HCT116 (cell line): ENCODE measurements at regions not wholly inside any gene's neighbourhood (a gene's known extent, or its start where the extent isn't known, plus 50 kb on each side); places are given as distances from the start of the nearest gene placed in this dataset.

Experiments used
- ATAC-seq: fragments of 200-7000 bp; cut with Tn5 transposase; 2 replicates; pipeline ENCODE4 v1.9.1; 2020; ENCODE audit warnings: mild to moderate bottlenecking, moderate library complexity
- BruUV-seq: library from RNA; stranded (reverse); fragments of 400-500 nt; replicated peaks from 2 replicates; lab custom pipeline; 2021; lab: Mats Ljungman, UMichigan
- CTCF ChIA-PET: fragments of 300-600 bp; sonication (Branson Sonifier 250); formaldehyde crosslinking; loops from one replicate; lab custom pipeline; 2021; ENCODE audit warnings: antibody characterized with exemption; lab: Charles Lee
- POLR2A ChIA-PET: fragments of 300-600, 350-600 bp; sonication (Branson Sonifier 250); formaldehyde crosslinking; loops from one replicate; lab custom pipeline; 2021; ENCODE audit warnings: antibody characterized with exemption; lab: Charles Lee
- RAD21 ChIA-PET, 2 experiments: fragments of 300-600 bp; sonication (Branson Sonifier 250); formaldehyde crosslinking; loops; one replicate each; lab custom pipeline; 2023; ENCODE audit warnings: low total read pairs in 2 of 2; ENCODE audit not compliant: uncharacterized antibody in 2 of 2, unreplicated experiment in 2 of 2, low non-redundant PET in 1 of 2; lab: Charles Lee
- DNase-seq: peaks from one replicate; pipeline ENCODE4 v3.0.0-alpha.2; 2010; ENCODE audit warnings: low read depth, low spot score
- H2AFZ ChIP-seq: fragments of 200-600 bp; shearing (Covaris generic), sonication (generic); 2 replicates; pipeline ENCODE4 v1.6.1; 2017; ENCODE audit warnings: low read depth, mixed run types, mixed read lengths, antibody characterized with exemption, low read length; ENCODE audit not compliant: poor library complexity, severe bottlenecking
- H3K27ac ChIP-seq: 2 replicates; pipeline ENCODE4 v1.5.1; 2012; ENCODE audit warnings: low read depth, low read length
- H3K27me3 ChIP-seq: fragments of 200-600 bp; sonication (generic); 2 replicates; pipeline ENCODE4 v1.6.1; 2016; ENCODE audit warnings: mixed run types, low read length, mixed read lengths; ENCODE audit not compliant: insufficient read depth
- H3K36me3 ChIP-seq, 2 experiments: fragments of 200-500 bp in 1 of 2; fragments of 200-600 bp in 1 of 2; sonication (Bioruptor generic) in 1 of 2; sonication (generic) in 1 of 2; 2 replicates each; pipeline versions ENCODE4 v1.5.1 to v1.6.1; 2014 to 2016; ENCODE audit warnings: low read length in 2 of 2, inconsistent platforms in 1 of 2, mixed read lengths in 1 of 2, mixed run types in 1 of 2; ENCODE audit not compliant: insufficient read depth in 2 of 2, control insufficient read depth in 1 of 2
- H3K4me1 ChIP-seq, 2 experiments: fragments of 200-600 bp in 1 of 2; sonication (generic) in 1 of 2; 2 replicates each; pipeline versions ENCODE4 v1.5.1 to v1.6.1; 2012 to 2017; ENCODE audit warnings: low read length in 2 of 2, inconsistent platforms in 1 of 2, mild to moderate bottlenecking in 1 of 2, mixed read lengths in 1 of 2, mixed run types in 1 of 2, moderate library complexity in 1 of 2; ENCODE audit not compliant: insufficient read depth in 2 of 2, control insufficient read depth in 1 of 2
- H3K4me2 ChIP-seq: fragments of 200-600 bp; sonication (generic); 2 replicates; pipeline ENCODE4 v1.6.1; 2017; ENCODE audit warnings: mixed run types, low read length, mixed read lengths
- H3K4me3 ChIP-seq, 2 experiments: fragments of 200-600 bp in 1 of 2; sonication (generic) in 1 of 2; replicated peaks in 1 of 2; 2 replicates each; pipeline ENCODE4 v1.5.1; 2011 to 2016; ENCODE audit warnings: low read length in 2 of 2, control low read depth in 1 of 2, low read depth in 1 of 2, mild to moderate bottlenecking in 1 of 2, mixed read lengths in 1 of 2, mixed run types in 1 of 2
- H3K79me2 ChIP-seq: fragments of 200-600 bp; sonication (generic); 2 replicates; pipeline ENCODE4 v1.6.1; 2017; ENCODE audit warnings: mild to moderate bottlenecking, mixed run types, low read length, moderate library complexity, mixed read lengths; ENCODE audit not compliant: insufficient read depth
- H3K9ac ChIP-seq: fragments of 200-600 bp; sonication (generic); 2 replicates; pipeline ENCODE4 v1.6.1; 2016; ENCODE audit warnings: low read length, mixed read lengths
- H3K9me2 ChIP-seq: fragments of 200-600 bp; sonication (generic), shearing (Covaris generic); 2 replicates; pipeline ENCODE4 v1.6.1; 2017; ENCODE audit warnings: mixed run types, mild to moderate bottlenecking, moderate library complexity; ENCODE audit not compliant: insufficient read depth
- H3K9me3 ChIP-seq, 2 experiments: fragments of 200-500 bp in 1 of 2; fragments of 200-600 bp in 1 of 2; sonication (Bioruptor generic) in 1 of 2; sonication (generic) in 1 of 2; 2 replicates each; pipeline ENCODE4 v1.6.1; 2014 to 2017; ENCODE audit warnings: low read length in 2 of 2, mixed read lengths in 2 of 2, inconsistent platforms in 1 of 2, low read depth in 1 of 2, mild to moderate bottlenecking in 1 of 2, mixed run types in 1 of 2, moderate library complexity in 1 of 2; ENCODE audit not compliant: control insufficient read depth in 1 of 2, insufficient read depth in 1 of 2
- H4K20me1 ChIP-seq: fragments of 200-600 bp; sonication (generic), shearing (Covaris generic); 2 replicates; pipeline ENCODE4 v1.6.1; 2017; ENCODE audit warnings: mixed run types, mild to moderate bottlenecking, moderate library complexity; ENCODE audit not compliant: insufficient read depth
- CBX3 ChIP-seq: IDR thresholded peaks from 2 replicates; pipeline ENCODE4 v1.6.1; 2012; ENCODE audit warnings: low read depth
- CEBPB ChIP-seq: IDR thresholded peaks from 2 replicates; pipeline ENCODE4 v1.6.1; 2012; ENCODE audit warnings: low read depth
- EGR1 ChIP-seq: IDR thresholded peaks from 2 replicates; pipeline ENCODE4 v1.6.1; 2012; ENCODE audit warnings: low read depth
- EZH2 ChIP-seq: fragments of 200-600 bp; sonication (generic); IDR thresholded peaks from 2 replicates; pipeline ENCODE4 v1.6.1; 2017; ENCODE audit warnings: antibody characterized with exemption, mixed run types
- EZH2phosphoT487 ChIP-seq: fragments of 200-600 bp; IDR thresholded peaks from 2 replicates; pipeline ENCODE4 v1.6.1; 2018; ENCODE audit warnings: antibody characterized with exemption, borderline replicate concordance
- FOSL1 ChIP-seq: IDR thresholded peaks from 2 replicates; pipeline ENCODE4 v1.6.1; 2012; ENCODE audit warnings: low read depth
- POLR2AphosphoS5 ChIP-seq: IDR thresholded peaks from 2 replicates; pipeline ENCODE4 v1.6.1; 2011; ENCODE audit warnings: mild to moderate bottlenecking, low read depth, low read length, moderate library complexity
- RAD21 ChIP-seq: IDR thresholded peaks from 2 replicates; pipeline ENCODE4 v1.6.1; 2012; ENCODE audit warnings: low read depth, mild to moderate bottlenecking
- SP1 ChIP-seq: IDR thresholded peaks from 2 replicates; pipeline ENCODE4 v1.6.1; 2012; ENCODE audit warnings: low read depth
- TCF7L2 ChIP-seq: IDR thresholded peaks from 2 replicates; pipeline ENCODE4 v1.7.0; 2011; ENCODE audit warnings: borderline replicate concordance, inconsistent platforms; ENCODE audit not compliant: insufficient read depth, insufficient read length; ENCODE audit errors: extremely low read depth
- YY1 ChIP-seq: IDR thresholded peaks from 2 replicates; pipeline ENCODE4 v1.6.1; 2011; ENCODE audit warnings: low read length, low read depth, moderate library complexity, mild to moderate bottlenecking; ENCODE audit not compliant: insufficient replicate concordance; ENCODE audit errors: extremely low read depth
- ZFX ChIP-seq: fragments of 450-650 bp; IDR thresholded peaks from 2 replicates; pipeline ENCODE4 v1.6.1; 2017
- ZNF274 ChIP-seq: fragments of 200-500 bp; sonication (Bioruptor generic); IDR thresholded peaks from 2 replicates; pipeline ENCODE4 v1.6.1; 2014; ENCODE audit warnings: mild to moderate bottlenecking, low read depth, low read length, inconsistent platforms
- intact Hi-C: fragments of 100-400 bp; cut with micrococcal nuclease; formaldehyde crosslinking; loops from 2 replicates; pipeline ENCODE4 v1.10.0; 2022
- TF ChIP-seq, protein P1 (sequence below), 3 experiments: fragments of 200-600 bp in 1 of 3; sonication (generic) in 1 of 3; IDR thresholded peaks in 2 of 3; conservative IDR thresholded peaks in 1 of 3; 2 replicates each; pipeline ENCODE4 v1.5.1; 2012 to 2017; ENCODE audit warnings: low read depth in 2 of 3, low read length in 2 of 3, antibody characterized with exemption in 1 of 3, borderline replicate concordance in 1 of 3, control low read depth in 1 of 3, mild to moderate bottlenecking in 1 of 3, mixed read lengths in 1 of 3, mixed run types in 1 of 3, moderate library complexity in 1 of 3; ENCODE audit not compliant: insufficient read depth in 1 of 3
- TF ChIP-seq, protein P2 (sequence below): IDR thresholded peaks from 2 replicates; pipeline ENCODE4 v1.6.1; 2012
- TF ChIP-seq, protein P3 (sequence below): IDR thresholded peaks from 2 replicates; pipeline ENCODE4 v1.6.1; 2012

DNA sequence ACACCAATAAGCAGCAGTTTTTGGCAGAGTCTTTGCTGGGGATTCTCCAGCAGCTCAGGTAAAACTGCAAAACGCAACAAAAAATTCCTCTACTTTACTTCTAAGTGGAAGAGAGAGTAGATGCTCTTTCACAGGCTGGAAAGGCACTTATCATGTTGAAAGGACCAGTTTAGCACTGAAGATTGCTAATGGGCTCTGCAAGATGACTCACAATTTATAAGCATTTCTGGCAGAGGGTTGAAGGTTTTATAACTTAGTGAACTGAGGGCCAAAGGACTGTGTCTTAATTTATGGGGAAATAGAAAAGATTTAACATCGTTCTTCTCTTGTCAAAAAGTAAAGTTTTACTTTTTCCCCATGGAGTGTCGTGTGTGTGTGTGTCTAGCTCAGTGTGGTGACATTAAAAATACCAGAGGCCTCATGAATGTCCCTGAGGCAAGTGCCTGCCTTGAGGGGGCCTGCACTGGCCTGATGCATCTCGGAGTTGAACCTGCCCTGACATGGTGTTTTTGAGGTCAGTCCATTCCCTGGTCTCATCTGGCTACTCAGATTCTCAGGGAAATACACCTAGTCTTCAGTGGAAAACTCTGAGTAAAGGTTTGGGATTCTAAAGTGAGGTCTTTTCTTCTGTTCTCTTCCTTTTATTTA is 1092.0 kb downstream of the NAALADL2 start:
- DNase-seq (no peak), ATAC-seq (no peak)
- ChIA-PET POLR2A (no interaction called here), RAD21 (no interaction called here), CTCF (interaction anchor here (1.2 to 1.3 kb wide), 2 partner anchors 479 to 529 kb away, joined by 3 to 4 read pairs; no protein-coding TSS in a partner anchor)
- Histone ChIP-seq H3K27ac (no peak overlapping the region), H4K20me1 (no peaks in the 10 kb centered on the region), H3K79me2 (no peaks in the 10 kb centered on the region), H3K4me2 (no peak overlapping the region), H3K36me3 (no peaks in the 10 kb centered on the region), H3K27me3 (no peaks in the 10 kb centered on the region), H3K9ac (no peak overlapping the region), H3K9me2 (no peaks in the 10 kb centered on the region), H2AFZ (no peak overlapping the region), H3K4me1 (no peaks in the 10 kb centered on the region), H3K4me3 (no peak overlapping the region), H3K9me3 (peaks cover 0 to 6% of the 10 kb centered on the region in 2 experiments; a peak in 1 of 4 replicates)
- TF ChIP-seq, protein P1, sequence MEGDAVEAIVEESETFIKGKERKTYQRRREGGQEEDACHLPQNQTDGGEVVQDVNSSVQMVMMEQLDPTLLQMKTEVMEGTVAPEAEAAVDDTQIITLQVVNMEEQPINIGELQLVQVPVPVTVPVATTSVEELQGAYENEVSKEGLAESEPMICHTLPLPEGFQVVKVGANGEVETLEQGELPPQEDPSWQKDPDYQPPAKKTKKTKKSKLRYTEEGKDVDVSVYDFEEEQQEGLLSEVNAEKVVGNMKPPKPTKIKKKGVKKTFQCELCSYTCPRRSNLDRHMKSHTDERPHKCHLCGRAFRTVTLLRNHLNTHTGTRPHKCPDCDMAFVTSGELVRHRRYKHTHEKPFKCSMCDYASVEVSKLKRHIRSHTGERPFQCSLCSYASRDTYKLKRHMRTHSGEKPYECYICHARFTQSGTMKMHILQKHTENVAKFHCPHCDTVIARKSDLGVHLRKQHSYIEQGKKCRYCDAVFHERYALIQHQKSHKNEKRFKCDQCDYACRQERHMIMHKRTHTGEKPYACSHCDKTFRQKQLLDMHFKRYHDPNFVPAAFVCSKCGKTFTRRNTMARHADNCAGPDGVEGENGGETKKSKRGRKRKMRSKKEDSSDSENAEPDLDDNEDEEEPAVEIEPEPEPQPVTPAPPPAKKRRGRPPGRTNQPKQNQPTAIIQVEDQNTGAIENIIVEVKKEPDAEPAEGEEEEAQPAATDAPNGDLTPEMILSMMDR (IDR thresholded peaks at IDR 0.05 in 2 of 3, conservative IDR thresholded peaks at IDR 0.05 in 1 of 3; ENCODE audit: borderline replicate concordance in 1 of 3, insufficient read depth in 1 of 3, low read depth in 2 of 3, low read length in 2 of 3): no peak
- TF ChIP-seq SP1 (no peak), ZNF274 (no peak)
- BruUV-seq: no TSS peak
- intact Hi-C loops: no loop called here

DNA sequence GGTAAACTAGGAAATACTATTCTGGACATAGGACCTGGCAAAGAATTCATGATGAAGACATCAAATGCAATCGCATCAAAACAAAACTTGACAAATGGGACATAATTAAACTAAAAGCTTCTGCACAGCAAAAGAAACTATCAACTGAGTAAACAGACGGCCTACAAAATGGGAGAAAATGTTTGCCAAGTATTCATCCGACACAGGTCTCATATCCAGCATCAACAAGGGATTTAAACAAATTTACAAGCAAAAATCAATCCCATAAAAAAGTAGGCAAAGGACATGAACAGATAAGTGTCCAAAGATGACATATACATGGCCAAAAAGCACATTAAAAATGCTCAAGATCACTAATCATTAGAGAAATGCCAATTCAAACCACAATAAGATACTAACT is 1088.9 kb downstream of the NAALADL2 start:
- Histone ChIP-seq H3K9me3 (peaks cover 0 to 6% of the 10 kb centered on the region in 2 experiments; a peak in 1 of 4 replicates), H2AFZ (no peak overlapping the region), H3K79me2 (no peaks in the 10 kb centered on the region), H3K4me1 (no peaks in the 10 kb centered on the region), H3K4me2 (no peak overlapping the region), H3K27me3 (no peaks in the 10 kb centered on the region), H3K9me2 (no peaks in the 10 kb centered on the region), H3K36me3 (no peaks in the 10 kb centered on the region), H4K20me1 (no peaks in the 10 kb centered on the region), H3K4me3 (no peak overlapping the region), H3K9ac (no peak overlapping the region), H3K27ac (no peak overlapping the region)
- TF ChIP-seq YY1 (no peak), EGR1 (no peak), CEBPB (no peak), EZH2phosphoT487 (no peak), TCF7L2 (no peak), ZFX (no peak), SP1 (no peak), ZNF274 (no peak), FOSL1 (no peak), RAD21 (no peak), POLR2AphosphoS5 (no peak), EZH2 (no peak), CBX3 (no peak)
- TF ChIP-seq, protein P2, sequence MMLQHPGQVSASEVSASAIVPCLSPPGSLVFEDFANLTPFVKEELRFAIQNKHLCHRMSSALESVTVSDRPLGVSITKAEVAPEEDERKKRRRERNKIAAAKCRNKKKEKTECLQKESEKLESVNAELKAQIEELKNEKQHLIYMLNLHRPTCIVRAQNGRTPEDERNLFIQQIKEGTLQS: no peak
- TF ChIP-seq, protein P3, sequence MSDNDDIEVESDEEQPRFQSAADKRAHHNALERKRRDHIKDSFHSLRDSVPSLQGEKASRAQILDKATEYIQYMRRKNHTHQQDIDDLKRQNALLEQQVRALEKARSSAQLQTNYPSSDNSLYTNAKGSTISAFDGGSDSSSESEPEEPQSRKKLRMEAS: no peak
- DNase-seq (no peak), ATAC-seq (no peak)
- no TSS peak for BruUV-seq
- RAD21 ChIA-PET: no interaction called here
- POLR2A ChIA-PET: no interaction called here
- CTCF ChIA-PET: no interaction called here
- intact Hi-C loops: no loop called here
